ENCODE measurements at regions not wholly inside any gene's neighbourhood (a gene's known extent, or its start where the extent isn't known, plus 50 kb on each side); places are given as distances from the start of the nearest gene placed in this dataset.

DNA sequence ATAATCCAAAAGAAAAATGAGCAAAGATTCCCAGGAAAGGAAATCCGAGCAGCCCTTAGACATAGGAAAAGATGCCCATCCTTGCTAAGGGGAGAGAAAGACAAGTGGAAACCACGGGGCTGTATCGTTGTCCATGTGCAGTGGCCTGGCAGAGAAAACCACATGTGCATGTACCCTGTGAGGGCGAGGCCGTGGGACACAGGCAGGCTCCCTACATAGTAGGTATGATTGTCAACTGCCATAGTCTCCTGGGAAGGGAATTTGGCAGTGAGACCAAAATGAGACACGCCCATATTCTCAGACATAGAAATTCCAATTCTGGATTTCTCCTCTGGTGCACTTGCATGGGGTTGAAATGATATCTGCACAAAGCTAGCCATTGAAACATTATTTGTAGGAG lies 169.7 kb upstream of the SALL4 start:
- no peaks in the 10 kb centered on the region for H3K36me3 ChIP-seq (ENCODE audit: control insufficient read depth in 4 of 4, insufficient read depth in 3 of 4, low read depth in 1 of 4, low read length in 3 of 4)
- no peak overlapping the region for H3K4me3 ChIP-seq (ENCODE audit: low read depth in 1 of 3, low read length in 3 of 3)
- no peaks in the 10 kb centered on the region for H3K27me3 ChIP-seq (ENCODE audit: control insufficient read depth in 4 of 4, insufficient read depth in 4 of 4, low read length in 3 of 4)
- H3K9me3 ChIP-seq (ENCODE audit: control insufficient read depth in 4 of 4, low read length in 3 of 4): no peaks in the 10 kb centered on the region
- DNase-seq (ENCODE audit: low spot score): no peak
- no peaks in the 10 kb centered on the region for H3K4me1 ChIP-seq (ENCODE audit: control insufficient read depth in 4 of 4, insufficient read depth in 4 of 4, low read length in 3 of 4)
- no peak overlapping the region for H3K9ac ChIP-seq (ENCODE audit: low read depth in 1 of 2, low read length in 2 of 2)
- no peak overlapping the region for H3K27ac ChIP-seq (ENCODE audit: low read depth in 1 of 2, low read length in 2 of 2)
- WGBS: 86% methylated on average over 6 of the region's 6 CpGs
- TF ChIP-seq RAD21 (IDR thresholded peaks at IDR 0.05): no peak
- TF ChIP-seq FOXA1 (IDR thresholded peaks at IDR 0.05): no peak
- TF ChIP-seq, protein P1, sequence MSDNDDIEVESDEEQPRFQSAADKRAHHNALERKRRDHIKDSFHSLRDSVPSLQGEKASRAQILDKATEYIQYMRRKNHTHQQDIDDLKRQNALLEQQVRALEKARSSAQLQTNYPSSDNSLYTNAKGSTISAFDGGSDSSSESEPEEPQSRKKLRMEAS (IDR thresholded peaks at IDR 0.05): no peak
- no peak for TF ChIP-seq SP1 (IDR thresholded peaks at IDR 0.05)

DNA sequence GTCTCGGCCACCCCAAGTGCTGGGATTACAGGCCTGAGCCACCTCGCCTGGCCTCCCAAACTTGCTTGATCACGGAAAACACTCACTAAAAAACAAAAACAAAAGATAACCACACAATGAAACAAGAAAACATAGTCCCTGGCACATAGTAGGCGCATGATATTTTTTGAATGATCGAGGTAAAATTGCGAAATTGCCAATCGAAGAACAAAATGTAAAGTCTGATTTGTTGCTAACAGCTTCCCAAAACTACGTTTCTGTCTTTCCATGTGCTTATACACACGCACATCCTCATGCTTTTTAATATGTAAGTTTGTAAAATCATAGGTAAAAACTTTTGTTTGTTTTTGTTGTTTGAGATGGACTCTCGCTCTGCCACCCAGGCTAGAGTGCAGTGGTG lies 168.5 kb upstream of the SALL4 start:
- WGBS: 95% methylated on average over 10 of the region's 10 CpGs

More for the DNA sequence above, 168.5 kb upstream of the SALL4 start:
- no peaks in the 10 kb centered on the region for H3K36me3 ChIP-seq (ENCODE audit: control insufficient read depth in 4 of 4, insufficient read depth in 3 of 4, low read depth in 1 of 4, low read length in 3 of 4)
- no peak overlapping the region for H3K4me3 ChIP-seq (ENCODE audit: low read depth in 1 of 3, low read length in 3 of 3)
- no peaks in the 10 kb centered on the region for H3K27me3 ChIP-seq (ENCODE audit: control insufficient read depth in 4 of 4, insufficient read depth in 4 of 4, low read length in 3 of 4)
- no peak overlapping the region for H3K9ac ChIP-seq (ENCODE audit: low read depth in 1 of 2, low read length in 2 of 2)
- H3K27ac ChIP-seq (ENCODE audit: low read depth in 1 of 2, low read length in 2 of 2): no peak overlapping the region
- TF ChIP-seq, protein P1 (IDR thresholded peaks at IDR 0.05): no peak
- TF ChIP-seq GABPA (IDR thresholded peaks at IDR 0.05 in 1 of 2, conservative IDR thresholded peaks at IDR 0.05 in 1 of 2) (no peak), HNF4G (IDR thresholded peaks at IDR 0.05) (no peak), EGR1 (IDR thresholded peaks at IDR 0.05; ENCODE audit: low read depth in 2 of 2) (no peak), SP1 (IDR thresholded peaks at IDR 0.05) (no peak), YY1 (IDR thresholded peaks at IDR 0.05) (no peak), HNF4A (conservative IDR thresholded peaks at IDR 0.05) (no peak), RXRA (IDR thresholded peaks at IDR 0.05) (no peak), RAD21 (IDR thresholded peaks at IDR 0.05) (no peak), NR2F2 (IDR thresholded peaks at IDR 0.05) (no peak), FOXA2 (IDR thresholded peaks at IDR 0.05) (no peak), TAF1 (conservative IDR thresholded peaks at IDR 0.05) (no peak), FOXA1 (IDR thresholded peaks at IDR 0.05) (no peak), JUND (IDR thresholded peaks at IDR 0.05) (no peak)
- TF ChIP-seq, protein P2, sequence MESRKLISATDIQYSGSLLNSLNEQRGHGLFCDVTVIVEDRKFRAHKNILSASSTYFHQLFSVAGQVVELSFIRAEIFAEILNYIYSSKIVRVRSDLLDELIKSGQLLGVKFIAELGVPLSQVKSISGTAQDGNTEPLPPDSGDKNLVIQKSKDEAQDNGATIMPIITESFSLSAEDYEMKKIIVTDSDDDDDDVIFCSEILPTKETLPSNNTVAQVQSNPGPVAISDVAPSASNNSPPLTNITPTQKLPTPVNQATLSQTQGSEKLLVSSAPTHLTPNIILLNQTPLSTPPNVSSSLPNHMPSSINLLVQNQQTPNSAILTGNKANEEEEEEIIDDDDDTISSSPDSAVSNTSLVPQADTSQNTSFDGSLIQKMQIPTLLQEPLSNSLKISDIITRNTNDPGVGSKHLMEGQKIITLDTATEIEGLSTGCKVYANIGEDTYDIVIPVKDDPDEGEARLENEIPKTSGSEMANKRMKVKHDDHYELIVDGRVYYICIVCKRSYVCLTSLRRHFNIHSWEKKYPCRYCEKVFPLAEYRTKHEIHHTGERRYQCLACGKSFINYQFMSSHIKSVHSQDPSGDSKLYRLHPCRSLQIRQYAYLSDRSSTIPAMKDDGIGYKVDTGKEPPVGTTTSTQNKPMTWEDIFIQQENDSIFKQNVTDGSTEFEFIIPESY (IDR thresholded peaks at IDR 0.05): no peak
- TF ChIP-seq, protein P3, sequence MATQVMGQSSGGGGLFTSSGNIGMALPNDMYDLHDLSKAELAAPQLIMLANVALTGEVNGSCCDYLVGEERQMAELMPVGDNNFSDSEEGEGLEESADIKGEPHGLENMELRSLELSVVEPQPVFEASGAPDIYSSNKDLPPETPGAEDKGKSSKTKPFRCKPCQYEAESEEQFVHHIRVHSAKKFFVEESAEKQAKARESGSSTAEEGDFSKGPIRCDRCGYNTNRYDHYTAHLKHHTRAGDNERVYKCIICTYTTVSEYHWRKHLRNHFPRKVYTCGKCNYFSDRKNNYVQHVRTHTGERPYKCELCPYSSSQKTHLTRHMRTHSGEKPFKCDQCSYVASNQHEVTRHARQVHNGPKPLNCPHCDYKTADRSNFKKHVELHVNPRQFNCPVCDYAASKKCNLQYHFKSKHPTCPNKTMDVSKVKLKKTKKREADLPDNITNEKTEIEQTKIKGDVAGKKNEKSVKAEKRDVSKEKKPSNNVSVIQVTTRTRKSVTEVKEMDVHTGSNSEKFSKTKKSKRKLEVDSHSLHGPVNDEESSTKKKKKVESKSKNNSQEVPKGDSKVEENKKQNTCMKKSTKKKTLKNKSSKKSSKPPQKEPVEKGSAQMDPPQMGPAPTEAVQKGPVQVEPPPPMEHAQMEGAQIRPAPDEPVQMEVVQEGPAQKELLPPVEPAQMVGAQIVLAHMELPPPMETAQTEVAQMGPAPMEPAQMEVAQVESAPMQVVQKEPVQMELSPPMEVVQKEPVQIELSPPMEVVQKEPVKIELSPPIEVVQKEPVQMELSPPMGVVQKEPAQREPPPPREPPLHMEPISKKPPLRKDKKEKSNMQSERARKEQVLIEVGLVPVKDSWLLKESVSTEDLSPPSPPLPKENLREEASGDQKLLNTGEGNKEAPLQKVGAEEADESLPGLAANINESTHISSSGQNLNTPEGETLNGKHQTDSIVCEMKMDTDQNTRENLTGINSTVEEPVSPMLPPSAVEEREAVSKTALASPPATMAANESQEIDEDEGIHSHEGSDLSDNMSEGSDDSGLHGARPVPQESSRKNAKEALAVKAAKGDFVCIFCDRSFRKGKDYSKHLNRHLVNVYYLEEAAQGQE (IDR thresholded peaks at IDR 0.05): no peak
- TF ChIP-seq, protein P4, sequence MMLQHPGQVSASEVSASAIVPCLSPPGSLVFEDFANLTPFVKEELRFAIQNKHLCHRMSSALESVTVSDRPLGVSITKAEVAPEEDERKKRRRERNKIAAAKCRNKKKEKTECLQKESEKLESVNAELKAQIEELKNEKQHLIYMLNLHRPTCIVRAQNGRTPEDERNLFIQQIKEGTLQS (IDR thresholded peaks at IDR 0.05): no peak
- TF ChIP-seq, protein P5, sequence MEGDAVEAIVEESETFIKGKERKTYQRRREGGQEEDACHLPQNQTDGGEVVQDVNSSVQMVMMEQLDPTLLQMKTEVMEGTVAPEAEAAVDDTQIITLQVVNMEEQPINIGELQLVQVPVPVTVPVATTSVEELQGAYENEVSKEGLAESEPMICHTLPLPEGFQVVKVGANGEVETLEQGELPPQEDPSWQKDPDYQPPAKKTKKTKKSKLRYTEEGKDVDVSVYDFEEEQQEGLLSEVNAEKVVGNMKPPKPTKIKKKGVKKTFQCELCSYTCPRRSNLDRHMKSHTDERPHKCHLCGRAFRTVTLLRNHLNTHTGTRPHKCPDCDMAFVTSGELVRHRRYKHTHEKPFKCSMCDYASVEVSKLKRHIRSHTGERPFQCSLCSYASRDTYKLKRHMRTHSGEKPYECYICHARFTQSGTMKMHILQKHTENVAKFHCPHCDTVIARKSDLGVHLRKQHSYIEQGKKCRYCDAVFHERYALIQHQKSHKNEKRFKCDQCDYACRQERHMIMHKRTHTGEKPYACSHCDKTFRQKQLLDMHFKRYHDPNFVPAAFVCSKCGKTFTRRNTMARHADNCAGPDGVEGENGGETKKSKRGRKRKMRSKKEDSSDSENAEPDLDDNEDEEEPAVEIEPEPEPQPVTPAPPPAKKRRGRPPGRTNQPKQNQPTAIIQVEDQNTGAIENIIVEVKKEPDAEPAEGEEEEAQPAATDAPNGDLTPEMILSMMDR (IDR thresholded peaks at IDR 0.05; ENCODE audit: low read depth, low read length, missing input control): no peak
- H3K4me1 ChIP-seq (ENCODE audit: control insufficient read depth in 4 of 4, insufficient read depth in 4 of 4, low read length in 3 of 4): no peaks in the 10 kb centered on the region
- H3K9me3 ChIP-seq (ENCODE audit: control insufficient read depth in 4 of 4, low read length in 3 of 4): no peaks in the 10 kb centered on the region
- no peak for DNase-seq (ENCODE audit: low spot score)

All from liver (tissue), 8 donors.